Stimulated activated CD8-positive, alpha-beta memory T cell treated with anti-CD3 and anti-CD28 coated beads, Interleukin-7, amount 100 ng/mL, for 24 hours (primary cell): ENCODE measurements at regions not wholly inside any gene's neighbourhood (a gene's known extent, or its start where the extent isn't known, plus 50 kb on each side); places are given as distances from the start of the nearest gene placed in this dataset.

Source experiments
- DNase-seq: peaks from one replicate; pipeline ENCODE4 v3.0.0-alpha.2; 2020; ENCODE audit warnings: low read depth

DNA sequence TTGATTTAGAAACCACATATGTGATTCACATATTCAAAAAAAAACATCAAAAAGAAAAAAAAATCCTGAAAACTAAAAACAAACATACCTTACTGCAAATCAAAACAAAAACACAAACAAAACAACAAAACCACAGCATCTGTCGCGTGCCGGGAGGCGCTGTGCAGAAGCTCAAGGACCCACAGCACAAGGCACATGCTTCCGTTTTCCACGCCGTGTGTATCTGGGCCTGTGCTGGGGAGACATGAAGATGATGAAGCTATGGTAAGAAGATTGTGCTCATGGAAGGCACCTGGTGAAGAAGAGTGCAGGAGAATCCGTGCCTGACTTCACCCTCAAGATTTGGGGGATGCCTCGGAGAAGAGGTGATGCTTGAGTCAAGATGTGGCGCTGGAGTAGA is 788.9 kb upstream of the ARRDC4 start:
- DNase-seq, result no peak

DNA sequence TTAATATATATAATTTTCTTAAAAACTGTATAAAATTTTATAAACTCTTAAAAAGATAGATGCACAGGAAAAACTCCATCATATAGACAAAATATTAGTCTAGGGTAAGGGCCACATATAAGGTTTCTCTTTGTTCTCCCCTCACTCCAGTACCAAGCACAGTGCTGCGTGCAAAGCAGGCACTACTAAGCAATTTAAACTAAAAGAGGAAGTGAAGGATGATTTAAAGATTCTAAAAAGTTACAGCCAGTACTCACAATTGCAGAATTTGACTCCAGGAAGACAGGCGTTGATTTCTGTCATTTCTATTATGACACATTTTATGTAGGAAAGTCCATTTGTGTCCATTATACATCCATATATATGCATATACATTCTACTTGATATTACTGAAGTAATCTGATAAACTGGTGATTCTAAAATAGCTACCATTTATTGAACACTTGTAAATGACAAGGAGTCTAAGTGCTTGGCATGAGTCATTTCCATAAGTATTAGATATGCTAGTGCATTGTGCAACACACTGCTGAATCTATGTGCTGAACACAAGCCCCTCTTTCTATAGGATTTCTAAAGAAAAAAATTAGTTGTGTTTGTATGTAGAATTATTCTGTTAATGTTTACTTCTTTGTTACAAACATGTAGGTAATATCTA is 785.5 kb upstream of the ARRDC4 start:
- no peak for DNase-seq

DNA sequence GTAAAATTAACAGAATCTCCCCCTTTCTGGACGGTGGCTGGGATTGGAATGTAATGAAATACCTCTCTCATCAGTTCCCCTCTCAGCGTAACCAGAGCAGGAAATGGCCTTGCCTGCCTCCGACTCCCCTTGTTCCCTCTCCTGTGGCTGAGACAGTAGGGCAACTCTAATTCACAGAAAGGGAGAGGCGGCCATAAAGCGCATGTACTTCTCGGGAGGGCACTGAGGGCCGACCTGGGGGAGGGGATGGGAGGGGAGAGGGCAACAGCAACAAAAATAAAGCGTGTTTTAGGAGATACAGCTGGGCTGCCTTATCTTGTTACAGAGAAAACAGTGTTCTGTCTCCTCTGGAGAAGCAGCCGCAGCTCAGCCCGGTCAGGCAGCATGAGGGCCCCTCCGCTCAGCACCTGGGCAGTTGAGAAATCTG is 783.3 kb upstream of the ARRDC4 start:
- no peak for DNase-seq

DNA sequence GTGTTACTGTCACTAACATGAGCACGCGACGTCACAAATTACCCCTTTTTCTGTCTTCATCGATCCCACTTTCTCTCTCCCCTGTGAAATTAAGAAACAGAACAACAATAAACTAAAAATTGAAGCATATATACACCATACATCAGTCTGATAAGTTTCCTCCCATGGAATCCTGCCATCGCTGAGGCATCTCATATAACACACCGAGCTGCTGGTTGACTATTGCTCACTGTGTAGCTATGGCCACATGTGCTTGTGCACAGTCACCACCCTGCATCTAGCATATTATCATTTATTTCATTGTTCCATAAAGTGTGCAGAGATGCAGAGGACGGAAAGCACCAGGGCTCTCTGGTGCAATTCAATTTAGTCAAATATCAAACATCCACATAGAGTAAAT is 777.9 kb upstream of the ARRDC4 start:
- DNase-seq, result no peak

DNA sequence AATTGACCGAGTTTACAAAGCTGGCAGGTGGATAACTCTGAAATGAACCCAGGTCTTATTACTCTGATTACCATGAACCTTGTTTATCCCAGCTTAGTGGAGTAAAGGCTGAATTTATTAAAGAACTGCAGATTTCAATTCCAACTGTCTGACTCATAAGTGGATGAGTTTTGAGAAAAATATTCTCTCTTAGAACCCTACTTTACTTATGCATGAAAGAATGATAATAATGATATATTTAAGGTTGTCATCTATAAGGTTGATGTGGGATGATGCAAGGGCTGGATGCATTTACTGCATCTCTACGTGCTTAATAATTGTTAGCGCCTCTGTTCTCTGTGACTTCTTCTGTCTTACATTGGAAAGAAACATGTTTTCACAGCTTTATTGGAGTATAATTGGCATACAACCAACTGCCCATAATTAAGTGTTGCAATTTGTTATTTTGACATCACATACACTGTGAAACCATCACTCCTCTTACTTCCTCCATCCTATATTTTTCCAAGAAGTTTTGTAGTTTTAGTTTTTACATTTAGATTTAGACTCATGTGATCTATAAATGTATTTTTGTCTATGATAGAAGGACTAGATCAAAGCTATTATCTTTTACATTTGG is 771.2 kb upstream of the ARRDC4 start:
- no peak for DNase-seq

DNA sequence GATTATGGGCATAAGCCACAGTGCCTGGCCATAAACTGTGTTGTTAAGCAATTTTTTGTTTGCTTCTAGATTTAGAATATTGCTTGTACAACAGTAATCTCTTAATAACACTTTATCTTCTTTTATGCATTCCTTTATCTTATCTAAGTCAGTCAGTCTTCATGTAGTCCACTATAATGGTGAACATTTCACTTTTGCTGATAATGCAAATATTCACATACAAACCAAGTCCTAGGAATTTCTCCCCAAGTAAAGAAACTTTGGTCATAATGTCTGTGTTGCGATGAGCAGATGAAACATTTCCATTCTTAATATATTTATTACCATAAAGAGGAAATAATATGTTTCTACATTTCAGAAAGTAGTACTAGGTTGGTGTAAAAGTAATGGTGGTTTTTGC is 765.8 kb upstream of the ARRDC4 start:
- no peak for DNase-seq

DNA sequence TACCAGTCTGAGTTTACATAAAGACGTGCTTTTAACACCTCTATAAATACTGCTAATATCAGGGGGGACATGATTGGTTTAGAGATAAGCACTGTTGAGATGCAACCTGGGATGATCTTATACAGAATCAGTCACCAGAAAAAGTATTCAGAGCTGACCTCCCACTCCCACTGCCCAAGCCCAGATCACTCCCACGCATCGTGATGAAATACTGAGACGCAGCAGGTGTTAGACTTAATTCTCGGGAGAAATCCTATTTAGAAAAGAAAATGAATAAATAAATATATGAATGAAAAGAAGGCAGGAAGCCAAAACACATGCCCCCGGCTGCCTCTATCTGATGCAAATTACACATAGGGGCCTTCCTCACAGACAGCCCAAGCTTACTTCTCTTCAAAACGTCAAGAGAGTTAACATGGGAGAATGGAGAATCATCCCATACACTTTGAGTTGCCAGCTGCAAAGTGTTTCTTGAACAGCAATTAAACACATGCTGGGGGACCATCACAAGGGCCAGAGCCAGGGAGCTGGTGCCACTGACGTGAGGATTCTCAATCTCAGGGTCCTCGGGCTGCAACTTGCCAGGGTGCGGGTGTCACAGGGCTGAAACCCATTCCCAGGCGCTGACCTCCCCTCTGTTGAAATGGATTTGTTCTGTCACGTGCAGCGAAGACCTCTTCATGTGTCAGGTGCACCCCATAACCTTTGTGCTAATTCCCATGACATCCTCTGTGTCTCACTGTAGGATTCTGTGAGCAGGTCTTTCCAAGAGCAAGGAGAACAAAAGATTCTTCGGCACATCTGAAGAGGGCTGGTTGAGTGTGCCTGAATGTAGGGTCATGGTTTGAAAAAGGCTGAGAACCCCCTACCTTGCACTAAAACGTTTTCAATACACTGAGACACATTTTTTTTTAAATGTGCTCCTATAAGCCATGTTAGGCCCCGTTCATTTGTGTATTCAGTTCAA is 764.2 kb upstream of the ARRDC4 start:
- no peak for DNase-seq

DNA sequence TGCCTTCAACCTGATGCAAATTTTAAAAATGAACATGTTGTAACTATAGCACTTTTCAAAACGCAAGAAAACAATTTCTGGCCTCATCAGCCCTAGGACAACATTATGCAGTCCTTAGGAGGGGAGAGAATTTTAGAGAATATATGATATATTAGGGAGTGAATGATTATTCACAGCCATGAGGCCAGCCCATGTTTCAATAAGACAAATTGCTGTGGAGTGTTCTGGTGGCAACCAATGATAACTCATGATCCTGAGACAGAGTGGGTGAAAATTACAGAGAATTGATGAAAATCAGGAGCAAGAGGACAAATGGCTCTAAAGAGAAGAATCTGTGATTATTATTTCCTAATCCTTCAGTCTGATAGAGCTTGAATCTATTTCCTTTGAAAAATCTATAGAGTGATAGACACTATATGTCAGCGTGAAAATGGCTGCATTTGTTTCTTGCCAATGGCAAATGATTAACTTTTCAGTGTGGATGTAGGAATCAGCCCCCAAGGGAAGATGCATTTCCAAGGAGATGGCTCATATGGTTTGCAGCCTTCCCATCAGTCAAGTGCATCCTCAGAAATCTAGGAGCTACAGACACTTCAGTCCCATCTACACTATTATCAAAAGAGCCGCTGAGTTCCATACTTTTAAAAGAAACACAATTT is 761.0 kb upstream of the ARRDC4 start:
- DNase-seq, result no peak

DNA sequence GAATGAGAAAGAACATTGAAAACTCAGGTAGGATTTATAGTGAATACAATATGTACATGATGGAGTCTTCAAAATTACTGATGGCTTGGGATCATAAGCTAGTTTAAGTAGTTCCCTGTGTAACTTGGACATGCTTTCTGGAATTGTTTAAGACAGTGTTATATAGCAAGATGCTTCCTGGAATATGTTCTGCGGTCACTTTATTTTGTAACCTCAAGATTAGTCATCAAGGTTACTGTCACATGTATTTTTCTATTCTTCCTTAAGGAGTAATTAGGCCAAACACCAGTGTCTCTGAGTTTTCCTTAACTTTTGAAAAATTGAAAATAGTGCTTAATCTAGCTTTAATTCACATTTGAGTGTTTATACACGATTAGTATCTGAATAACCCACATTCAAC is 760.3 kb upstream of the ARRDC4 start:
- no peak for DNase-seq

DNA sequence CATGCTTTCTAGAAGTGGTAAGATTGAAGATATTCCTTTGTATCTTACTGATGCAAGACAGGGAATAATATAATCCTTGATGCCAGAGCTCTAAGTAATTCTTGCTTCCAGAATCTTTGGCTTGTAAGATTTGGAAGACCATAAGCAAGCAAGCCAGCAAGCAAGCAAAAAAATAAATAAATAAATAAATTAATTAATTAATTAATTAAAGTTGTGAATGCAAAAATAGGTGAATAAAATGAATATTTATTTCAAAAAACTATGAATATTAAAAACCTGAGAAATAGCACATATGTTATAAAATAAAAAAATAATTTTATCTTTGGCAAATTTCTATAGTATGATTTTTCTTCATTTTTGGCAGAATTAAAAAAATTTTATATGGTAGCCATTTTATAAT is 750.2 kb upstream of the ARRDC4 start:
- no peak for DNase-seq

DNA sequence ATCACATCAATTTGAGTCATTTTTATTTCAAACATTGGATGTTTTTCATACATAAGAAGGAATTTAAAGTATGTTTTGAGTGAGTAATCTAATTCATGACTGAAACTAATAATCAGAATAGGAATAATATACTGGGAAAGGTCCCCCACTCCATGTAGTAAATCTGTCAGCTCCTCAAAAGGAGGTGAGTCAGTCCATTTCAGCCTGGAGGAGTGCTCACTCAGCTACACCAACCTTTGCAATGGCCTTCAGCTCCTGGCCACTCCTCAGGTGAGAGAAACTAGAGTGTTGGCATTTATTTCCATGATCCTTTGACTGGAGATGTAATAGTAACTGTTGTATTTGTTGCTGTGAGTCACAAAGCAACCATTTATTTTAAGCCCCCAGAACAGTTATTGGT is 744.9 kb upstream of the ARRDC4 start:
- no peak for DNase-seq

DNA sequence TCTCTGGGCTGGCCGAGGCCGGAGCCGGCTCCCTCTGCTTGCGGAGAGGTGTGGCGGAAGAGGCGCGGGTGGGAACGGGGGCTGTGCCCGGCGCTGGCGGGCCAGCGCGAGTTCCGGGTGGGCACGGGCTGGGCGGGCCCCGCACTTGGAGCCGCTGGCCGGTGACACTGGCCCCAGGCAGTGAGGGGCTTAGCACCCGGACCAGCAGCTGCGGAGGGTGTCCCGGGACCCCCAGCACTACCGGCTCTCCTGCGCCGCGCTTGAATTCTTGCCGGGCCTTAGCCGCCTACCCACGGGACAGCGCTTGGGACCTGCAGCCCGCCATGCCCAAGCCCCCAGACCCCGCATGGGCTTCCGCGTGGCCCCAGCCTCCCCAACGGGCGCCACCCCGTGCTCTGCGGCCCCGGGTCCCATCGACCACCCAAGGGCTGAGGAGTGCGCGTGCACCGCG is 736.3 kb upstream of the ARRDC4 start:
- DNase-seq, result no peak

DNA sequence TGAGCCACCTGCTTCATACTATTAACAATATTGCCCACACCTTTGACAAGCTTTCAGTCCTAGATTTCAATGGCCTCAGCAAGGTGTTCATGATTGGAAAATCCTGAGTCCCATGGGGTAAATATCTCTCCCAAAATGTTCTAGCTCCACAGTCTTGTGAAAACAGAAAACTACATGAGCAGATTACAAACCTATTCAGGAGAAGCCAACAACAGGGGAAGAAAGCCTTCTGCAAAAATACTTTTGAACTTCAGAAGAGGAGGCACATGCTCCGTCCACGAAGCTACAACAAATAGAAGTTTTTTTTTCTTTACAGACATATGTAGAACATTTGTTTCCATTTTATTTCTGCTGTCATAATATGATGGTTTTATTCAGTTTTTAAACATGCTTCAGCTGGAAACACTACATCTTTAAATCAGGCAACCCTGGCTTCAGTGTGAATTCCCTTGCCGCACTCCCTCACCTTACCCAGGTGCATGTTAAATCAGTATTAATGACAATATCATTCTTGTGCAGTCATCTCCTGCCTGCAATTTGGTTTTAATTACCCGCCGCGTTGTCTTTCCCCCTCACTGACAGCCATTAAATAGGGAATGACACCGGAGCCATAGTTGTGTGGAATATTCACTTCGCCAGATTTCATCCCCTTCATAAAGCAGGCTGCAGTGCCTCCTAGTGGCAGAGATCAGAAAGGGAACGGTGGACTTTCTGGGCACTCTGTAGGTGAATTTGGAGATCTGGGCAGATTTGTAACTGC is 725.5 kb upstream of the ARRDC4 start:
- no peak for DNase-seq

DNA sequence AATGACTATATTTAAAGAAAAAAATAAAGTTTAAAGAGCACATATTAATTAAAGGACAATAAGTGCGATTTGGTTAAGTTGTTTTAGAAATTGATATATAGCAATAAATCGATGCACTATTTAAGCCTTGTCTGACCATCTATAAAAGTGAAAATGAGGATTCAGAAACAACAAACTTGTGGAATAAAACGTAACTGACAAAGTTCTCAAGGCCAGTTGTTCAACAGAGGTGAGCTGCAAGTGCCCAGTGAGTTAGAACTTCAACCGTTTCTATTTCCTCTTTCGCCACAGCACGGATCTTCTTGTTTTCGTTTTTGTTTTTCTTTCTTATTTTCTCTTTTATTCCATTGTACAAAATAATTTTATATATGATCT is 724.9 kb upstream of the ARRDC4 start:
- no peak for DNase-seq

DNA sequence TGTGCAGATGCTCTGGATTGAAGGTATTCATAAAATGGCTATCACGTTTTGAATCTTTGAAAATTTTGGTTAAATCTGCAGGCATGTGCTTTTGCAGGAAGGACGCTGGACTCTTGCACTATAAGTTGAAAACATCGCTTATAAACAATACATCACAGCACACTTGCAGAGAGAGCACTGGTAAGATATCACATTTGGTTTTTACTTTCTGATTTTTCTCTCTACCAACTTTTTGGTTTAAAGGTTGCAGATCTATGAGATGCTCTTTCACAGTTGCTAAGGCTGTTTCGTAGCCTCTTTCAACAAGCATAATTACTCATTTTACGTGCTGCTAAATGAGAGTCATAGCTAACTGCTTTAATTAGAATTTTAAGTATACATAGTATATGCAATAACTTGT is 724.4 kb upstream of the ARRDC4 start:
- DNase-seq, result no peak

DNA sequence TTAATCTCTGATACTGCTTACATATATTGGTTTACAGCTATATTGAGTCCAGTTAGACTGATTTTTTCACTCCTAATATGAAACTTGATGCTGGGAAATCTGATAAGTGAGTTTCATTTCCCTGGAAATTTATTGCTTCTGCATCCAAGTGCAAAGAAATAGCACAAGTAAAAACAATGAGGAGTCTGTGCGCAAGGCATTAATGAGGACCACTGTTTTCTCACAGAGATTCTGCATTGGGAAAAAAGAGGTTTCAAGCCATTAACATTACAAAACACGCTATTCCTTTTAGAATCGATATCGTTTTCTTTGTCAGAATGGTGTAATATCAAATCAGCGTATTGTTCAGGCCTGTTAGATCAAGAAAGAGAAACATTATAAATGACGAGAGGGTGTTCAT is 723.3 kb upstream of the ARRDC4 start:
- DNase-seq, result no peak

DNA sequence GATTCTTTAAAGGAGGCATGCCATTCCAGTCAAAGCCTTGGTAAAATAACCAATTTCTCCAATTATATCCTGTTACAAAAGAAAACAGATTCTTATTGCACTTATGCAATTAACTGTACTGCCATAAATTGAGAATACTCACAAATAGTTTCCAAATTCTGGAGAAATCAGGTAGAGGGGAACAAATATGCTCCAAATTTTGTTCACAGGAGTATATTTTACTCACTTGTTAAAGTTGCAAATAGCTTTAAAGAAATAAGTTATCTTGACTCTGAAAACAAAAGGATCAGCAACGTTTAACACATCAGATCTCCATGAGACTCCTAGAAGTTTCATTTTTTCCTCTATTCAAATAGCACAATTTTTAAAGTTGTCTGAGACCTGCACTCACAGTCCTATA is 712.1 kb upstream of the ARRDC4 start:
- no peak for DNase-seq

DNA sequence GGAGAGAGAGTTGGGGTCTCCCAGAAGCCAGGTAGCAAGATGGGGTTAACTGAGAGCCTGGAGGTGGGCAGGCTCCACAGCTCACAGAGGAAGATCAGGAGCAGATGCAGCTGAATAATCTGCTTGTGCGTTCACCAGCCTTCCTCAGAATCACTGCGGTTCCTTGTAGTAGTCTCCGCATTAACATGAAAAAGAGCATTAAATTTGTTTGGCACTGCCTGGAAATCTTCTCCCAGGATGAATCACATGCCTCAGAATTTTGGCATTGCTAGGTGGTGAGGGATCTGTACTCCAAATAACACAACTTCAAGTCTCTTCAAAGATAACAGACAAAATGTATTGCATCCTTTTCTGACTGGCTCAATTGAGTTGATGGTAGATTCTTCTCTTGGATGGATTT is 700.6 kb upstream of the ARRDC4 start:
- DNase-seq, result no peak

DNA sequence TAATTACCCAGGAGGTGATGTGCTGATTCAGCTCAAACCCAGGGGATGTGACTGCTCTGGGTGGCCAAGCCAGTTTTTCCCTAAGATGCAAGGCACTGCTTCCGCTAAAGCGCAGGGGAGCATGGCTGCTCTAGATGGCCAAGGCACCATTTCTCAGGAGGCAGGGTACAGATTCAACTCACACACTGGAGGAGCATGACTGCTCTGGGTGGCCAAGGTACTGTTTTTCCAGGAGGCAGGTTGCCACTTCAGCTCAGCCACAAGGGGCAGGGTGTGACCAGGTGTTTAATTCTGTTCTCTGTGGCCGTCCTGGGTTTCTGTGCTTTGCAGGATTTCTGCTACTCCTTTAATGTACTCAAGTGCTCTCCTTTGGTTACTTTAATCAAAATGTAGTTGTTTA is 659.3 kb upstream of the ARRDC4 start:
- DNase-seq, result no peak

DNA sequence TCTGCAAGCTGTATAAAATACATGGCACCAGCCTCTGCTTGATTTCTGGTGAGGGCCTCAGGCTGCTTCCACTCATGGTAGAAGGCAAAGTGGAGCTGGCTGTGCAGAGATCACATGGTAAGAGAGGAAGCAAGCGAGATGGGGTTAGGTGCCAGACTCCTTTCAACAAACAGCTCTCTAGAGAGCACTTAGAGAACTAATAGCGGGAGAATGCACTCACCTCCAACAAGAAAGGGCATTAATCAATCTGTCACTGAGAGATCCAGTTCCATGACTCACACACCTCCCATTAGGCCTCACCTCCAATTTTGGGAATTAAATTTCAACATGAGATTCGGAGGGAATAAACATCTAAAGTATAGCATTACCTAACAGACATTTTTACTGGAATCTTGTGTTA is 644.1 kb upstream of the ARRDC4 start:
- no peak for DNase-seq

DNA sequence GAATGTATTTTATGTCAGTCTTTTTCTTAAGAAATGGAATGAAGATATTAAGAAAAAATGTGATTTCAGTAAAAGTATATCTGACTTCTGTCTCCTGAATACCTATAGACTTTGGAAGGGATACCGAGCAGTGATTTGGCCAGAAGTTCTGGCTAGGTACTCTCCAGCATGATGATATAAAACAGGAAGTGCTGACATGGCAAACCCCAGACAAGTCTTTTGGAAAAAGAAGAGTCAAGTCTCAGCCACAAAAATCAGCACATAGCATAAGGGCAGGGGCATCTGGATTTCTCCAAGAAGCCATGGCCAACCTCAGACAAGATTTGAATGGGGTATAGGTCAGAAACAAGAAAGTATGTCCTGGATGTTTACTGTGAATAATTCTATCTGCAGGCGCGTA is 643.3 kb upstream of the ARRDC4 start:
- no peak for DNase-seq

DNA sequence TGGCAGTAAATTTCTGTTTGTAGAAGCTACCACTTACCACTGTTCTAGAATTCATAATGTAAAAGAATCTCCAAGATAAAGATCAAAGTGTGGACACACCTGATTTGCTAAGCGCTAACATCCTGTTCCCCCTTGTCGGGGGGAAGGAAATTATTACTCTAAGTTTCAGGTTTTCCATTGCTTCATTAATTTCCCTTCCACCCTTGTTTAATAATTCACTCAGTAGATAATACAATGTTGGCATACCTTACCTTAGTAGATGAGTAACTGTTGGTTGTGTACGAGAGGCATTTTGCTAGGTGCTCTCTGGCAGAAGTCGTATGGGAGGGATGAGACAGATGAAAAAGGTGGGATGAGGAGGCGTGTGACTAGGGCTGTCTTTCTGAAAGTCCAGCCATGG is 641.2 kb upstream of the ARRDC4 start:
- no peak for DNase-seq
